Type B pancreatic cell (in vitro differentiated cells): ENCODE measurements at regions not wholly inside any gene's neighbourhood (a gene's known extent, or its start where the extent isn't known, plus 50 kb on each side); places are given as distances from the start of the nearest gene placed in this dataset.

Experiments
- DNase-seq: peaks from one replicate; pipeline ENCODE4 v3.0.0; 2021; ENCODE audit warnings: mixed read lengths; ENCODE audit not compliant: unreplicated experiment; ENCODE audit errors: extremely low spot score
- H3K27ac Mint-ChIP-seq: 2 replicates; pipeline ENCODE4 v1.8.0; 2021; ENCODE audit warnings: mild to moderate bottlenecking, mixed read lengths
- H3K27me3 Mint-ChIP-seq: 2 replicates; pipeline ENCODE4 v1.8.0; 2021; ENCODE audit warnings: mixed read lengths
- H3K36me3 Mint-ChIP-seq: 2 replicates; pipeline ENCODE4 v1.8.0; 2021; ENCODE audit warnings: mixed read lengths
- H3K4me1 Mint-ChIP-seq: one replicate; pipeline ENCODE4 v1.8.0; 2021; ENCODE audit warnings: mixed read lengths; ENCODE audit not compliant: unreplicated experiment
- H3K4me3 Mint-ChIP-seq: 2 replicates; pipeline ENCODE4 v1.8.0; 2021; ENCODE audit warnings: mild to moderate bottlenecking, mixed read lengths
- H3K9me3 Mint-ChIP-seq: 2 replicates; pipeline ENCODE4 v1.8.0; 2021; ENCODE audit warnings: mixed read lengths
- CTCF ChIP-seq: fragments of 200-600 bp; sonication (generic); conservative IDR thresholded peaks from 2 replicates; pipeline ENCODE4 v1.5.0; 2021; ENCODE audit warnings: antibody characterized with exemption, mild to moderate bottlenecking

- Mint-ChIP-seq H3K4me3 (no peak overlapping the region), H3K9me3 (peaks cover 7% of the 10 kb centered on the region), H3K27me3 (no peaks in the 10 kb centered on the region), H3K27ac (no peak overlapping the region), H3K4me1 (peaks cover 5% of the 10 kb centered on the region), H3K36me3 (no peaks in the 10 kb centered on the region)
- no peak for DNase-seq
- no peak for TF ChIP-seq CTCF
Measured at GRCh38 chr6:144978208-144978607, 693.1 kb downstream of the UTRN start.

GRCh38 chr6:144986271-144986670 is 701.1 kb downstream of the UTRN start:
- Mint-ChIP-seq H3K9me3 (no peaks in the 10 kb centered on the region), H3K4me1 (no peaks in the 10 kb centered on the region), H3K36me3 (no peaks in the 10 kb centered on the region), H3K27ac (no peak overlapping the region), H3K27me3 (no peaks in the 10 kb centered on the region), H3K4me3 (no peak overlapping the region)
- no peak for DNase-seq
- TF ChIP-seq CTCF: no peak

GRCh38 chr6:144989319-144990107 is 704.4 kb downstream of the UTRN start:
- H3K4me3 Mint-ChIP-seq: no peak overlapping the region
- no peaks in the 10 kb centered on the region for H3K9me3 Mint-ChIP-seq
- no peaks in the 10 kb centered on the region for H3K27me3 Mint-ChIP-seq

GRCh38 chr6:144990784-144991183 is 705.6 kb downstream of the UTRN start:
- TF ChIP-seq CTCF: no peak
- peaks cover 7% of the 10 kb centered on the region for H3K4me1 Mint-ChIP-seq
- H3K27me3 Mint-ChIP-seq: no peaks in the 10 kb centered on the region
- H3K9me3 Mint-ChIP-seq: no peaks in the 10 kb centered on the region
- H3K36me3 Mint-ChIP-seq: no peaks in the 10 kb centered on the region
- no peak overlapping the region for H3K4me3 Mint-ChIP-seq
- DNase-seq: no peak
- H3K27ac Mint-ChIP-seq: no peak overlapping the region

More at GRCh38 chr6:144989319-144990107, 704.4 kb downstream of the UTRN start:
- H3K4me1 Mint-ChIP-seq: peaks cover 7% of the 10 kb centered on the region
- no peak for TF ChIP-seq CTCF
- H3K36me3 Mint-ChIP-seq: no peaks in the 10 kb centered on the region
- no peak overlapping the region for H3K27ac Mint-ChIP-seq
- DNase-seq: no peak

GRCh38 chr6:144993870-144994269 is 708.7 kb downstream of the UTRN start:
- TF ChIP-seq CTCF: no peak
- Mint-ChIP-seq H3K4me1 (peaks cover 7% of the 10 kb centered on the region), H3K9me3 (no peaks in the 10 kb centered on the region), H3K36me3 (no peaks in the 10 kb centered on the region), H3K4me3 (no peak overlapping the region), H3K27me3 (no peaks in the 10 kb centered on the region), H3K27ac (no peak overlapping the region)
- no peak for DNase-seq
